Small intestine (tissue), 7 donors: ENCODE measurements at regions not wholly inside any gene's neighbourhood (a gene's known extent, or its start where the extent isn't known, plus 50 kb on each side); places are given as distances from the start of the nearest gene placed in this dataset.

ENCODE experiments used
- DNase-seq, 2 donors: peaks; one replicate each; pipeline versions ENCODE4 v3.0.0 to v3.0.0-alpha.2; 2013
- FAIRE-seq: peaks from 2 replicates; lab custom pipeline; 2012; peaks lifted over from hg19 to GRCh38; lab: Jason Lieb, UNC
- H3K27ac ChIP-seq, 3 donors: one replicate each; pipeline ENCODE4 v1.5.1; 2013; ENCODE audit warnings: low read length in 2 of 3, mild to moderate bottlenecking in 2 of 3, control low read depth in 1 of 3, inconsistent platforms in 1 of 3, low read depth in 1 of 3, moderate library complexity in 1 of 3
- H3K27me3 ChIP-seq, 3 donors: one replicate each; pipeline ENCODE4 v1.6.1; 2013; ENCODE audit warnings: low read length in 3 of 3, inconsistent platforms in 1 of 3; ENCODE audit not compliant: control insufficient read depth in 3 of 3, insufficient read depth in 3 of 3
- H3K36me3 ChIP-seq, 3 donors: one replicate each; pipeline ENCODE4 v1.6.1; 2013; ENCODE audit warnings: low read length in 3 of 3, inconsistent platforms in 1 of 3, low read depth in 1 of 3, mild to moderate bottlenecking in 1 of 3, moderate library complexity in 1 of 3; ENCODE audit not compliant: control insufficient read depth in 3 of 3, insufficient read depth in 2 of 3
- H3K4me1 ChIP-seq, 3 donors: one replicate each; pipeline ENCODE4 v1.6.1; 2013; ENCODE audit warnings: low read length in 2 of 3, inconsistent platforms in 1 of 3, low read depth in 1 of 3, mild to moderate bottlenecking in 1 of 3, moderate library complexity in 1 of 3; ENCODE audit not compliant: control insufficient read depth in 3 of 3, insufficient read depth in 2 of 3
- H3K4me3 ChIP-seq, 3 donors: one replicate each; pipeline ENCODE4 v1.5.1; 2013; ENCODE audit warnings: low read length in 3 of 3, control low read depth in 1 of 3, inconsistent platforms in 1 of 3, low read depth in 1 of 3, mild to moderate bottlenecking in 1 of 3, moderate library complexity in 1 of 3
- H3K9me3 ChIP-seq, 2 donors: one replicate each; pipeline ENCODE4 v1.6.1; 2013; ENCODE audit warnings: low read depth in 1 of 2, low read length in 1 of 2; ENCODE audit not compliant: control insufficient read depth in 2 of 2, insufficient read depth in 1 of 2
- WGBS, 3 donors: extraction: QIAGEN DNeasy Blood & Tissue Kit; methylation state at CpG; one replicate each; pipeline ENCODE4 v1.1.7; 2013; 5-methylcytosine and 5-hydroxymethylcytosine counted together
- donor health status: healthy with polysubstance abuse.
- donor health status: control.
- donor health status: control.
- donor health status: Bipolar disorder and iron deficiency.
- donor health status: healthy.

DNA sequence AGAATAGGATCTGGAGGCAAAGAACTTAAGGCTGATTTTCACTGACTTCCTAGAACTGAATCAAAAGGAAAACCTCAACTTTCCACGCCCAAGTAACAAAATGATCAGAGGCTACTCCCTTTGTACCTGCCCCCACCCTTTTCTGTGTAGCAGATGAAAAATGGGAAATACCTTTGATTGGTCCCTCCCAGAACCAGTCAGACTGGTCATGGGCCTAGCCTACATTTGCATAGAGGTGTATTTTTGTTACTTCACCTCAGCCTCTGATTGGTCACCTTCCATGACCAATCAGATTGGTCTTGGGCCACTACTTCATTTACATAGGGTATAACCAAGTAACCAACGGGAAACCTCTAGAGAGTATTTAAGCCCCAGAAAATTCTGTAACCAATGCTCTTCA lies 1553.5 kb upstream of the C9orf72 start:
- WGBS, 3 donors: 75 to 89% (median 84%) methylated on average over 2 of the region's 2 CpGs
- Histone ChIP-seq H3K9me3 (peaks cover 0 to 19% of the 10 kb centered on the region in 2 donors), H3K36me3 (no peaks in the 10 kb centered on the region), H3K4me1 (no peaks in the 10 kb centered on the region), H3K4me3 (no peak overlapping the region), H3K27ac (no peak overlapping the region), H3K27me3 (no peaks in the 10 kb centered on the region)
- no peak for DNase-seq
- no peak for FAIRE-seq

DNA sequence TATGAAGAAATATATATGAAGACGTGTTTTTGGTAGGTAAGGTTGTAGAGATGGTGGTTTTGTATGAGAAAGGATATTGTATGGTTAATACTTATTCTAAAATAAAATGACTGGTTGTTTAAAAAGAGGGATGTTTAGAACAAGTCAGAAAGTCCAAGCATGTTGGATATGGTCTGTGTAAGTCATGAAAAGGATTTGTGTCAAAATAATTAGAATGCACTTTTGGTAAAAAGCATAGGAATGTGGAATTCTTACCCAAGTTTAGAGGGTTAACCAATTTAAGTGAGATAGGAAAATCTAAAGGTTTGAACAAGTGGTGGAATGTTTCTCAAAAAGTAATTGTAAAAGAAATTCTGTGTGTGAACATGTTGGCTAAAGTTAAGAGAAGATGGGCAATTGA lies 1556.5 kb upstream of the C9orf72 start:
- no peaks in the 10 kb centered on the region for H3K36me3 ChIP-seq
- WGBS, 3 donors: 41 to 60% (median 45%) methylated on average over 1 of the region's 1 CpG
- no peaks in the 10 kb centered on the region for H3K4me1 ChIP-seq
- FAIRE-seq: no peak
- H3K9me3 ChIP-seq: peaks cover 0 to 19% of the 10 kb centered on the region in 2 donors
- no peak overlapping the region for H3K4me3 ChIP-seq
- no peak for DNase-seq
- H3K27ac ChIP-seq: no peak overlapping the region
- H3K27me3 ChIP-seq: no peaks in the 10 kb centered on the region

GRCh38 chr9:29144476-29144875 lies 1571.2 kb upstream of the C9orf72 start:
- no peaks in the 10 kb centered on the region for H3K27me3 ChIP-seq
- peaks cover 0 to 3% of the 10 kb centered on the region in 2 donors for H3K9me3 ChIP-seq
- FAIRE-seq: no peak
- H3K27ac ChIP-seq: no peak overlapping the region
- 88 to 97% (median 95%) methylated on average over 1 of the region's 1 CpG for WGBS, 3 donors
- no peak overlapping the region for H3K4me3 ChIP-seq
- no peak for DNase-seq
- H3K4me1 ChIP-seq: no peaks in the 10 kb centered on the region
- no peaks in the 10 kb centered on the region for H3K36me3 ChIP-seq

- Histone ChIP-seq H3K27ac (no peak overlapping the region), H3K36me3 (no peaks in the 10 kb centered on the region), H3K9me3 (no peaks in the 10 kb centered on the region), H3K4me3 (no peak overlapping the region), H3K4me1 (no peaks in the 10 kb centered on the region), H3K27me3 (no peaks in the 10 kb centered on the region)
- WGBS, 3 donors: 77 to 82% (median 81%) methylated on average over 3 of the region's 3 CpGs
- DNase-seq: no peak
- FAIRE-seq: no peak
Measured at GRCh38 chr9:29150606-29151005, 1577.3 kb upstream of the C9orf72 start.

DNA sequence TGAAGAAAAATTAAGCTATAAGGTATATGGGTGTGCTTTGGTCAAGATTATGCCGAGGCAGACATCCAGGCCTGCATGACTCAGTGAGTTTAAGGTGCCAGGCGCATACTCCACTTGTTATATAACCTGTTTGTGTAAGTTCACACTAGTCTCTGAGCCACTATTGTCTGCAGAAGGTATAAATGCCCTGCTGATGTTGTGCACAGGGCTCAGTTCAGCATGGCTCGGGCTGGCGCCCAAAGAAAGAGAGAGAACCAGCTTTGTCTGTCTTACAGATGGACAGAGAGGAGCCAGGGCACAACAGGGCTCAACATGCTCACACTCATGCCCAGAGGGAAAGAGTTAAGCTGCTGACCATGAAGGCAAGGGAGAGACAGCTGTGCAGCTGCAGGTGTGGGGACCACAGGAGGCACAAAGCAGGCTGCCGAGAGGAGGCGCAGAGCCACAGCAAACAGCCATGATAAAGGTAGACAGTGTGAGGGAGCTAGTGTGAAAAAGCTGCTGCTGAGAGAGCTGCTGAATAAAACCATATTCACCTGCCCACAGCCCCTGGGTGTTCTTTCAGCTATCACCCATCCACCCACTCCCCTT lies 1587.6 kb upstream of the C9orf72 start:
- WGBS, 3 donors: 74 to 79% (median 76%) methylated on average over 6 of the region's 6 CpGs
- DNase-seq (no peak), FAIRE-seq (no peak)
- Histone ChIP-seq H3K27me3 (no peaks in the 10 kb centered on the region), H3K36me3 (no peaks in the 10 kb centered on the region), H3K4me1 (no peaks in the 10 kb centered on the region), H3K9me3 (no peaks in the 10 kb centered on the region), H3K27ac (no peak overlapping the region), H3K4me3 (no peak overlapping the region)

DNA sequence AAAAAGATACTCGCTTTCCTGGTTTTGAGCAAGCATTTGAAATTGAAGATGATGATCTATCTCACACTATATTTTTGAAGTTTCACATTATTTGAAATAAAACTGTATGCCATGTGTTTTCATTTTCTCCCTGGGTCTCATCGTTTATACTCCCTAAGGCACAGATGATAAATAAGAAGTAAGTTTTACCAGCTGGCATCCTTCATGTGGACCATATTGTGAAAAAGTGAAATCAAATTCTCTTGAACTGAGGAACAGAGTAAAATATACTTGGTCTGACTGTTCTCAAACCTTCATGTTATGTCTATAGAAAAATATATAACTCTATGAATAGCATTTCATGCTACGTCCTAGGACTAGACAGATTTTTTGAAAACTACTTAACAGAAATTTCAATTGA lies 1600.9 kb upstream of the C9orf72 start:
- no peaks in the 10 kb centered on the region for H3K27me3 ChIP-seq
- H3K9me3 ChIP-seq: no peaks in the 10 kb centered on the region
- DNase-seq (no peak), FAIRE-seq (no peak)
- H3K36me3 ChIP-seq: no peaks in the 10 kb centered on the region
- 67 to 86% (median 81%) methylated on average over 3 of the region's 3 CpGs for WGBS, 3 donors
- no peaks in the 10 kb centered on the region for H3K4me1 ChIP-seq
- no peak overlapping the region for H3K4me3 ChIP-seq
- no peak overlapping the region for H3K27ac ChIP-seq

DNA sequence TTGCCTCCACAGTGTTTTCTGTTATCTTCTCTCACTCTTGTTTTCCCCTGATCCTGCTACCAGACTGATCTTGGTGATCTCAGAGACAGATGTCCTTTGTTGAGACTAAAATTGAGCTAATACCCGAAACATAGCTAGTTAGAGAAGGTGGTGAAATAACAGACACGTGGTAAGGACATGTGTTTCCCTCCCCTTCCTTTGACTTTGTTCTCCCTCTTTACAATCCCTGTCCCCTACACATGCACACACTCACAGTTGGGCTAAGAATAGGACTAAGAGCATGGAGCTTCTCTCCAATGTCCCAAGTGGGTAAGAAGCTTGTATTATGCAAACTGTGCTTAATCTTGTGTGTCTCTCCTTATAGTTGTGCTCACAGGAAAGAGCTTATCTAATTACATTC lies 1603.0 kb upstream of the C9orf72 start:
- no peaks in the 10 kb centered on the region for H3K36me3 ChIP-seq
- H3K4me3 ChIP-seq: no peak overlapping the region
- DNase-seq (no peak), FAIRE-seq (no peak)
- H3K27me3 ChIP-seq: no peaks in the 10 kb centered on the region
- 56 to 73% (median 65%) methylated on average over 2 of the region's 2 CpGs for WGBS, 3 donors
- H3K9me3 ChIP-seq: no peaks in the 10 kb centered on the region
- no peak overlapping the region for H3K27ac ChIP-seq
- H3K4me1 ChIP-seq: no peaks in the 10 kb centered on the region

DNA sequence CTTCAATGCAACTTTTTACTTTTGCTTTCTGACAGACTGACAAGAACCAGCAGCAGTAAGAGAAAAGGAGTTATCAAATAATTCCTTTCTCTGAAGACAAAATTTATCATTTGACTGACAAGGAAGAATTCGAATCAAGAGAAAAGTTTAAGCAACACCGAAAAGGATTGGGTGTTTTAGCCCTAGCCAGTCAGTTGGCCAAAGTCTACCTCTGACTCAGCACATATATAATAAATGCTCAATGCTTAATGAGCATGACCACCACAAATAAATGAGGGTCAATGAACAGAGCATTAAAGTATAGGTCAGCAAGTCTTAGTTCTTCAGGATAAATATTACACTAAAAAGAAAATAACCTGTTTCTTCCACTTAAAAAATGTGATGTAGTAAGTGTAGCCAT lies 1603.5 kb upstream of the C9orf72 start:
- H3K27ac ChIP-seq: no peak overlapping the region
- H3K36me3 ChIP-seq: no peaks in the 10 kb centered on the region
- 34 to 55% (median 42%) methylated on average over 2 of the region's 2 CpGs for WGBS, 3 donors
- FAIRE-seq: no peak
- H3K4me3 ChIP-seq: no peak overlapping the region
- H3K4me1 ChIP-seq: no peaks in the 10 kb centered on the region
- H3K27me3 ChIP-seq: no peaks in the 10 kb centered on the region
- DNase-seq: no peak
- no peaks in the 10 kb centered on the region for H3K9me3 ChIP-seq

GRCh38 chr9:29183971-29184370 lies 1610.7 kb upstream of the C9orf72 start:
- WGBS, 3 donors: 52 to 57% (median 53%) methylated on average over 3 of the region's 3 CpGs
- Histone ChIP-seq H3K4me1 (no peaks in the 10 kb centered on the region), H3K27me3 (no peaks in the 10 kb centered on the region), H3K4me3 (no peak overlapping the region), H3K36me3 (no peaks in the 10 kb centered on the region), H3K9me3 (no peaks in the 10 kb centered on the region), H3K27ac (no peak overlapping the region)
- no peak for DNase-seq
- FAIRE-seq: no peak
